ENCODE measurements at regions not wholly inside any gene's neighbourhood (a gene's known extent, or its start where the extent isn't known, plus 50 kb on each side); places are given as distances from the start of the nearest gene placed in this dataset.
"Not testable (repeated sequence)": the region's sequence is repeated elsewhere in the genome, so short reads cannot be mapped to it uniquely, and the experiment has no call there.

GRCh38 chr3:178112552-178112951 is 423.7 kb upstream of the KCNMB2 start:
- H3K36me3 Mint-ChIP-seq; H3K4me1 Mint-ChIP-seq; CTCF ChIA-PET; H3K27me3 ChIP-seq (replicated peaks in 1 of 2; ENCODE audit: control insufficient read depth in 2 of 2, extremely low read depth in 1 of 2, insufficient read depth in 2 of 2, low read length in 1 of 2); H3K27me3 Mint-ChIP-seq; H3K27ac ChIP-seq (ENCODE audit: low read length); H3K36me3 ChIP-seq (ENCODE audit: control insufficient read depth in 2 of 2, extremely low read depth in 1 of 2, insufficient read depth in 1 of 2, low read length in 1 of 2); H3K4me3 Mint-ChIP-seq; H3K9me3 ChIP-seq; ATAC-seq (replicated peaks in 1 of 4); H3K4me3 ChIP-seq (ENCODE audit: control insufficient read depth in 1 of 2, extremely low read depth in 1 of 2, low read length in 1 of 2); DNase-seq; H3K27ac Mint-ChIP-seq; POLR2A ChIA-PET; H3K4me1 ChIP-seq (ENCODE audit: control insufficient read depth in 1 of 2, extremely low read depth in 1 of 2, insufficient read depth in 2 of 2, low read length in 2 of 2); H3K9me3 Mint-ChIP-seq: not testable (repeated sequence)
- WGBS (ENCODE audit: insufficient coverage) = no CpG with 5 or more reads among the region's 1 CpG

DNA sequence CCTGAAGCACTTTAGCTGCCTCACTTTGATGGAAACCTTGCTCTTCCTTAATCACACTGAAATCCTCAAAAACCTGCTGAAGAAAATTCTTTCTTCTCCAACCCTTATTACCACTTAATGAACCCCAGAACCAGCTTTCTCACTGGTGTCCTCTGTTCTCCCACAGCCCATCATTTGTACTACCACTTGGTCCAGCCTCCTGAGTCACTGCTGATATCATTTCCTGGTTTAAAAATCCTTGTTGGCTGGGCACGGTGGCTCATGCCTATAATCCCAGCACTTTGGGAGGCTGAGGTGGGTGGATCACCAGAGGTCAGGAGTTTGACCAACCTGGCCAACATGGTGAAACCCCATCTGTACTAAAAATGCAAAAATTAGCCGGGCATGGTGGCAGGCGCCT is 418.6 kb upstream of the KCNMB2 start:
- no peak for ATAC-seq (replicated peaks in 1 of 4)
- Histone ChIP-seq H3K36me3 (ENCODE audit: control insufficient read depth in 2 of 2, extremely low read depth in 1 of 2, insufficient read depth in 1 of 2, low read length in 1 of 2) (no peaks in the 10 kb centered on the region), H3K9me3 (no peaks in the 10 kb centered on the region), H3K27me3 (replicated peaks in 1 of 2; ENCODE audit: control insufficient read depth in 2 of 2, extremely low read depth in 1 of 2, insufficient read depth in 2 of 2, low read length in 1 of 2) (no peaks in the 10 kb centered on the region), H3K27ac (ENCODE audit: low read length) (no peak overlapping the region), H3K4me1 (ENCODE audit: control insufficient read depth in 1 of 2, extremely low read depth in 1 of 2, insufficient read depth in 2 of 2, low read length in 2 of 2) (no peaks in the 10 kb centered on the region), H3K4me3 (ENCODE audit: control insufficient read depth in 1 of 2, extremely low read depth in 1 of 2, low read length in 1 of 2) (no peak overlapping the region)
- WGBS (ENCODE audit: insufficient coverage) = 83% methylated on average over 1 of the region's 3 CpGs
- peaks cover 0 to 10% (median 4%) of the 10 kb centered on the region in 3 donors for H3K9me3 Mint-ChIP-seq
- no peaks in the 10 kb centered on the region for H3K27me3 Mint-ChIP-seq
- no peak overlapping the region for H3K27ac Mint-ChIP-seq
- POLR2A ChIA-PET = interaction anchor here in 1 of 2 donors (0.6 kb wide), 1 partner anchor 18 kb away, joined by 5 read pairs; no protein-coding TSS in a partner anchor
- CTCF ChIA-PET = no interaction called here
- H3K36me3 Mint-ChIP-seq = no peaks in the 10 kb centered on the region
- no peak overlapping the region for H3K4me3 Mint-ChIP-seq
- DNase-seq = no peak
- H3K4me1 Mint-ChIP-seq = no peaks in the 10 kb centered on the region

DNA sequence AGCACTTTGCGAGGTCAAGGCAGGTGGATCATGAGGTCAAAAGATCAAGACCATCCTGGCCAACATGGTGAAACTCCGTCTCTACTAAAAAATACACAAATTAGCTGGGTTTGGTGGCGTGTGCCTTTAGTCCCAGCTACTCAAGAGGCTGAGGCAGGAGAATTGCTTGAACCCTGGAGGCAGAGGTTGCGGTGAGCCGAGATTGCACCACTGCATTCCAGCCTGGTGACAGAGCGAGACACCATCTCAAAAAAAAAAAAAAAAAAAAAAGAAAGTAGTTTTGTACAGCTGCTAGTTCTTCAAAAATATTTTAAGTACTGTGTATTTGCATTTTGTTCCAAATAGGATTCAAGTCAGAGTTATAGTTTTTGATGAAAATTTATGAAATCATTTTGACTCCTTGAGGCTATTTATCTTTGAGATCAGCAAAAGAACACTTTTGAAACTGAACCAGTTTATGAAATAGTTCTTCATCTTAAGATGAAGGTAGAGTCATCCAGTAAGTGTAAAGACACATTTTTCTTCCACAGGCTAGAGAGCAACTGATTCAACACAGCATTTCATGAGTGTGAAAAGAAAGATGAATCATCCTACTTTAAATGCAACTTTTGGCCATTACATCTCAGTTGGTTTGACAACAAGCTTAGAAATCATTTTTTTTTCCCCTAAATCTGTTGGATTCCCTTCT is 416.5 kb upstream of the KCNMB2 start:
- H3K9me3 Mint-ChIP-seq = peaks cover 0 to 10% (median 4%) of the 10 kb centered on the region in 3 donors
- H3K27ac ChIP-seq (ENCODE audit: low read length); H3K4me3 ChIP-seq (ENCODE audit: control insufficient read depth in 1 of 2, extremely low read depth in 1 of 2, low read length in 1 of 2); H3K4me1 ChIP-seq (ENCODE audit: control insufficient read depth in 1 of 2, extremely low read depth in 1 of 2, insufficient read depth in 2 of 2, low read length in 2 of 2); POLR2A ChIA-PET; H3K27me3 Mint-ChIP-seq; H3K4me3 Mint-ChIP-seq; H3K9me3 ChIP-seq; H3K27me3 ChIP-seq (replicated peaks in 1 of 2; ENCODE audit: control insufficient read depth in 2 of 2, extremely low read depth in 1 of 2, insufficient read depth in 2 of 2, low read length in 1 of 2); DNase-seq; H3K4me1 Mint-ChIP-seq; H3K27ac Mint-ChIP-seq; CTCF ChIA-PET; ATAC-seq (replicated peaks in 1 of 4); H3K36me3 Mint-ChIP-seq; H3K36me3 ChIP-seq (ENCODE audit: control insufficient read depth in 2 of 2, extremely low read depth in 1 of 2, insufficient read depth in 1 of 2, low read length in 1 of 2): not testable (repeated sequence)
- 85% methylated on average over 3 of the region's 6 CpGs for WGBS (ENCODE audit: insufficient coverage)

DNA sequence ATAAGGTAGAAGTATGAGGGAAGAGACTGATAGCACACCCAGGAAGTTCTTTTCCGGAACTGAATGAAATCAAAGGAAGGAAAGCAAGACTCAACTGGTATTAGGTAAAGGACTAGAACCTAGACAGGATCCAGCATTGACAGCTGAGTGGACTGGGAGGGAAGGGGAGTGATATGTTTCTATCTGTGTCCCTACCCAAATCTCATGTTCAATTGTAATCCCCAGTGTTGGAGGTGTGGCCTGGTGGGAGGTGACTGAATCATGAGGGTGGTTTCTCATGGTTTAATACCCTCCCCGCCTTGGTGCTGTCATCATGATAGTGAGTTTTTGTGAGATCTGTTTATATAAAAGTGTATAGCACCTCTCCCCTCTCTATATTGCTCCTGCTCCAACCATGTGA is 415.9 kb upstream of the KCNMB2 start:
- POLR2A ChIA-PET = no interaction called here

GRCh38 chr3:178126686-178127085 is 409.6 kb upstream of the KCNMB2 start:
- H3K27me3 ChIP-seq (replicated peaks in 1 of 2; ENCODE audit: control insufficient read depth in 2 of 2, extremely low read depth in 1 of 2, insufficient read depth in 2 of 2, low read length in 1 of 2) = no peaks in the 10 kb centered on the region
- no peak overlapping the region for H3K4me3 ChIP-seq (ENCODE audit: control insufficient read depth in 1 of 2, extremely low read depth in 1 of 2, low read length in 1 of 2)
- H3K4me3 Mint-ChIP-seq = no peak overlapping the region
- H3K4me1 ChIP-seq (ENCODE audit: control insufficient read depth in 1 of 2, extremely low read depth in 1 of 2, insufficient read depth in 2 of 2, low read length in 2 of 2) = no peaks in the 10 kb centered on the region
- H3K4me1 Mint-ChIP-seq = peaks cover 0 to 9% (median 0%) of the 10 kb centered on the region in 3 donors
- no peaks in the 10 kb centered on the region for H3K36me3 Mint-ChIP-seq
- WGBS (ENCODE audit: insufficient coverage) = no CpG with 5 or more reads among the region's 1 CpG
- ATAC-seq (replicated peaks in 1 of 4) = no peak
- H3K27ac Mint-ChIP-seq = no peak overlapping the region
- H3K9me3 Mint-ChIP-seq = no peaks in the 10 kb centered on the region
- POLR2A ChIA-PET = no interaction called here
- no peaks in the 10 kb centered on the region for H3K9me3 ChIP-seq
- no peaks in the 10 kb centered on the region for H3K36me3 ChIP-seq (ENCODE audit: control insufficient read depth in 2 of 2, extremely low read depth in 1 of 2, insufficient read depth in 1 of 2, low read length in 1 of 2)
- CTCF ChIA-PET = no interaction called here
- no peak overlapping the region for H3K27ac ChIP-seq (ENCODE audit: low read length)
- H3K27me3 Mint-ChIP-seq = no peaks in the 10 kb centered on the region
- no peak for DNase-seq

More for the DNA sequence above, 415.9 kb upstream of the KCNMB2 start:
- Histone ChIP-seq H3K4me1 (ENCODE audit: control insufficient read depth in 1 of 2, extremely low read depth in 1 of 2, insufficient read depth in 2 of 2, low read length in 2 of 2) (no peaks in the 10 kb centered on the region), H3K27ac (ENCODE audit: low read length) (no peak overlapping the region), H3K36me3 (ENCODE audit: control insufficient read depth in 2 of 2, extremely low read depth in 1 of 2, insufficient read depth in 1 of 2, low read length in 1 of 2) (no peaks in the 10 kb centered on the region), H3K27me3 (replicated peaks in 1 of 2; ENCODE audit: control insufficient read depth in 2 of 2, extremely low read depth in 1 of 2, insufficient read depth in 2 of 2, low read length in 1 of 2) (no peaks in the 10 kb centered on the region), H3K4me3 (ENCODE audit: control insufficient read depth in 1 of 2, extremely low read depth in 1 of 2, low read length in 1 of 2) (no peak overlapping the region), H3K9me3 (no peaks in the 10 kb centered on the region)
- Mint-ChIP-seq H3K9me3 (peaks cover 0 to 10% (median 4%) of the 10 kb centered on the region in 3 donors), H3K36me3 (no peaks in the 10 kb centered on the region), H3K27ac (no peak overlapping the region), H3K27me3 (no peaks in the 10 kb centered on the region), H3K4me1 (no peaks in the 10 kb centered on the region), H3K4me3 (no peak overlapping the region)
- DNase-seq (no peak), ATAC-seq (replicated peaks in 1 of 4) (no peak)
- CTCF ChIA-PET = no interaction called here
- no CpG with 5 or more reads among the region's 2 CpGs for WGBS (ENCODE audit: insufficient coverage)

- DNase-seq (no peak), ATAC-seq (replicated peaks in 1 of 4) (no peak)
- CTCF ChIA-PET = no interaction called here
- peaks cover 0 to 9% (median 0%) of the 10 kb centered on the region in 3 donors for H3K4me1 Mint-ChIP-seq
- H3K27me3 Mint-ChIP-seq = no peaks in the 10 kb centered on the region
- Histone ChIP-seq H3K4me1 (ENCODE audit: control insufficient read depth in 1 of 2, extremely low read depth in 1 of 2, insufficient read depth in 2 of 2, low read length in 2 of 2) (no peaks in the 10 kb centered on the region), H3K4me3 (ENCODE audit: control insufficient read depth in 1 of 2, extremely low read depth in 1 of 2, low read length in 1 of 2) (no peak overlapping the region), H3K9me3 (no peaks in the 10 kb centered on the region), H3K27me3 (replicated peaks in 1 of 2; ENCODE audit: control insufficient read depth in 2 of 2, extremely low read depth in 1 of 2, insufficient read depth in 2 of 2, low read length in 1 of 2) (no peaks in the 10 kb centered on the region), H3K36me3 (ENCODE audit: control insufficient read depth in 2 of 2, extremely low read depth in 1 of 2, insufficient read depth in 1 of 2, low read length in 1 of 2) (no peaks in the 10 kb centered on the region), H3K27ac (ENCODE audit: low read length) (no peak overlapping the region)
- WGBS (ENCODE audit: insufficient coverage) = 94% methylated on average over 7 of the region's 11 CpGs
- H3K4me3 Mint-ChIP-seq = no peak overlapping the region
- POLR2A ChIA-PET = no interaction called here
- H3K9me3 Mint-ChIP-seq = no peaks in the 10 kb centered on the region
- H3K27ac Mint-ChIP-seq = no peak overlapping the region
- no peaks in the 10 kb centered on the region for H3K36me3 Mint-ChIP-seq
These were observed 409.0 kb upstream of the KCNMB2 start for GRCh38 chr3:178127221-178127620.

DNA sequence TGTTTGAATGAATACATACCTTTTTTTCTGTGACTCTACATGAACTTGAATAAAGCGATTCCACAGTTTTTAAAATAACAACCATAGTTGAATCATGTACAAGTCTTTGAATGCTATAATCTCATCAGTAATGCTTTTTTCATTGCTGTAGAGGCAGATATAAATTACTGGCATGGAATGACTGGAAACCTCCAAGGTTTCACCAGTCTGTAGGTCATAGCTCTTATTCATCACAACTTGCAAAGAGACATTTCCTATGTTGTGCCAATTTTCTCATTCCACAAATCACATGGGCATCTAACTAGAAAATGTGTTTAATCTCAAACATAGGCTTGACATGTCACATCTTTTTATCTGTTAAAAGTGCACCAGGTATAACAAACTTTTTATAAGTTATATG is 407.1 kb upstream of the KCNMB2 start:
- Mint-ChIP-seq H3K27ac (no peak overlapping the region), H3K4me1 (peaks cover 0 to 9% (median 0%) of the 10 kb centered on the region in 3 donors), H3K9me3 (no peaks in the 10 kb centered on the region), H3K4me3 (no peak overlapping the region), H3K27me3 (no peaks in the 10 kb centered on the region), H3K36me3 (no peaks in the 10 kb centered on the region)
- Histone ChIP-seq H3K36me3 (ENCODE audit: control insufficient read depth in 2 of 2, extremely low read depth in 1 of 2, insufficient read depth in 1 of 2, low read length in 1 of 2) (no peaks in the 10 kb centered on the region), H3K27me3 (replicated peaks in 1 of 2; ENCODE audit: control insufficient read depth in 2 of 2, extremely low read depth in 1 of 2, insufficient read depth in 2 of 2, low read length in 1 of 2) (no peaks in the 10 kb centered on the region), H3K4me3 (ENCODE audit: control insufficient read depth in 1 of 2, extremely low read depth in 1 of 2, low read length in 1 of 2) (no peak overlapping the region), H3K27ac (ENCODE audit: low read length) (no peak overlapping the region), H3K9me3 (no peaks in the 10 kb centered on the region), H3K4me1 (ENCODE audit: control insufficient read depth in 1 of 2, extremely low read depth in 1 of 2, insufficient read depth in 2 of 2, low read length in 2 of 2) (no peaks in the 10 kb centered on the region)
- no CpG with 5 or more reads among the region's 1 CpG for WGBS (ENCODE audit: insufficient coverage)
- no peak for ATAC-seq (replicated peaks in 1 of 4)
- no peak for DNase-seq
- POLR2A ChIA-PET = no interaction called here
- CTCF ChIA-PET = no interaction called here
